Upper lobe of right lung (tissue), 1 donor: ENCODE measurements at regions not wholly inside any gene's neighbourhood (a gene's known extent, or its start where the extent isn't known, plus 50 kb on each side); places are given as distances from the start of the nearest gene placed in this dataset.

Source experiments
- ATAC-seq: fragments of 200-7000 bp; cut with Tn5 transposase; one replicate; pipeline ENCODE4 v1.9.1; 2020; ENCODE audit warnings: mild to moderate bottlenecking, moderate library complexity
- DNase-seq: peaks from one replicate; pipeline ENCODE4 v3.0.0-alpha.2; 2020
- H3K27ac ChIP-seq: fragments of 200-600 bp; one replicate; pipeline ENCODE4 v1.8.0; 2022
- H3K27me3 ChIP-seq: fragments of 200-600 bp; one replicate; pipeline ENCODE4 v1.8.0; 2022; ENCODE audit warnings: mild to moderate bottlenecking
- H3K36me3 ChIP-seq: fragments of 200-600 bp; one replicate; pipeline ENCODE4 v1.8.0; 2022
- H3K4me1 ChIP-seq: fragments of 200-600 bp; one replicate; pipeline ENCODE4 v1.8.0; 2022
- H3K4me3 ChIP-seq: fragments of 200-600 bp; one replicate; pipeline ENCODE4 v1.8.0; 2022; ENCODE audit warnings: mild to moderate bottlenecking
- H3K9me3 ChIP-seq: fragments of 200-600 bp; one replicate; pipeline ENCODE4 v1.8.0; 2022
- intact Hi-C: fragments of 100-400 bp; cut with DNase I; formaldehyde crosslinking; loops from one replicate; pipeline ENCODE4 v1.11.0; 2022
- TF ChIP-seq, protein P1 (sequence below): fragments of 200-600 bp; IDR thresholded peaks from one replicate; pipeline ENCODE4 v1.8.0; 2022; ENCODE audit warnings: antibody characterized with exemption
- donor health status: DM: no; HTN: yes; CAD: no; lungs with severe emphysema.

DNA sequence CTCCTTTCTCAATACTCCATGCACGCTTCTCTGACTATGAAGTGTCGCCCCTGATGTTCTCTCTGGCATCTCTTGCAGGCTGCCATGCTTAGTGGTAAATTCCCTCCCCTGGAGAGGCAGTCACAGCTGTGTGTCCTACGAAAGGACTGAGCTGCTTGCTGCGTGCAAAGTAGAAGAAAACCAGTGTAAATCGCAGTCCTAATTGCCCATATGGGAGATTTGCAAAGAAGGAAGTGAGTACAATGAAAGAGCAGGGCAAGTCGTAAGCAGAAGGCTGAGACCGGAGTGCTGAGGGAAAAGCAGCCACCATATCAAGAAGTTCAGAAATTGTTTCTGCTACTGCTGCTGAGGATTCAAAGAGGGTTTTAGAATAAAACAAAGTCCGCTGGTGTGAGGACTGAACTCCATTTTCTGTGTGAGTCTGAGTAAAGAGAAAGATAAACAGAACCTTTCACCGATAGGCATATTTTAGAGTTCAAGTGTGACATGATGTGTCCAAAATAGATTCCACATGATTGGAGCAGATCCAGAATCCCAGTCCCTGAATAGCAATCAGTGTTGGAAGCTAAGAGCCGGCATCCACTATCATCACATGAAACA lies 507.8 kb upstream of the MPDZ start:
- H3K27me3 ChIP-seq: no peaks in the 10 kb centered on the region
- DNase-seq (no peak), ATAC-seq (peak; percentile 10)
- H3K9me3 ChIP-seq: no peaks in the 10 kb centered on the region
- H3K27ac ChIP-seq: peak overlapping the region; percentile 58
- H3K36me3 ChIP-seq: no peaks in the 10 kb centered on the region
- peak overlapping the region; percentile 6 for H3K4me3 ChIP-seq
- TF ChIP-seq, protein P1, sequence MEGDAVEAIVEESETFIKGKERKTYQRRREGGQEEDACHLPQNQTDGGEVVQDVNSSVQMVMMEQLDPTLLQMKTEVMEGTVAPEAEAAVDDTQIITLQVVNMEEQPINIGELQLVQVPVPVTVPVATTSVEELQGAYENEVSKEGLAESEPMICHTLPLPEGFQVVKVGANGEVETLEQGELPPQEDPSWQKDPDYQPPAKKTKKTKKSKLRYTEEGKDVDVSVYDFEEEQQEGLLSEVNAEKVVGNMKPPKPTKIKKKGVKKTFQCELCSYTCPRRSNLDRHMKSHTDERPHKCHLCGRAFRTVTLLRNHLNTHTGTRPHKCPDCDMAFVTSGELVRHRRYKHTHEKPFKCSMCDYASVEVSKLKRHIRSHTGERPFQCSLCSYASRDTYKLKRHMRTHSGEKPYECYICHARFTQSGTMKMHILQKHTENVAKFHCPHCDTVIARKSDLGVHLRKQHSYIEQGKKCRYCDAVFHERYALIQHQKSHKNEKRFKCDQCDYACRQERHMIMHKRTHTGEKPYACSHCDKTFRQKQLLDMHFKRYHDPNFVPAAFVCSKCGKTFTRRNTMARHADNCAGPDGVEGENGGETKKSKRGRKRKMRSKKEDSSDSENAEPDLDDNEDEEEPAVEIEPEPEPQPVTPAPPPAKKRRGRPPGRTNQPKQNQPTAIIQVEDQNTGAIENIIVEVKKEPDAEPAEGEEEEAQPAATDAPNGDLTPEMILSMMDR: no peak
- intact Hi-C loops: no loop called here
- no peaks in the 10 kb centered on the region for H3K4me1 ChIP-seq

DNA sequence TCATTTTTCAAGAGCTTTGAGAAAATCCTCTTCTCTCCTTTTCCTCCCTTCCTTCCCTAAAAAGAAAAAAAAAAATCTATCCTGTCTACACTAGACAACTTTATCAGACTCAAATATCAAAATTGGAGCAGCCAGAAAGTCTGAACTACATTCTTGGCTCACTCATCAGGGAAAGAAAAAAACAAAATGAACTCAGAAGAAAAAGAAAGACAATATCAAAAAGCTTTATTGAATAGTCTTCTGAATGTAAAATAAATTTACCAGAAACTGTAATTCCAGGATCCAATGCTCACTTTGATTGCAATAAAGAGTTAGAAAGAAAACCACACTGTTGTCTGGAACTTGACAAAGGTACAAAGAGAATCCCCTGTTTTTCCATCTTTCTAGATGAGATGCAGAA lies 507.2 kb upstream of the MPDZ start:
- DNase-seq (no peak), ATAC-seq (no peak)
- no peaks in the 10 kb centered on the region for H3K4me1 ChIP-seq
- intact Hi-C loops: no loop called here
- peak overlapping the region; percentile 58 for H3K27ac ChIP-seq
- no peak overlapping the region for H3K4me3 ChIP-seq
- no peaks in the 10 kb centered on the region for H3K36me3 ChIP-seq
- TF ChIP-seq, protein P1: no peak
- no peaks in the 10 kb centered on the region for H3K27me3 ChIP-seq
- H3K9me3 ChIP-seq: no peaks in the 10 kb centered on the region

DNA sequence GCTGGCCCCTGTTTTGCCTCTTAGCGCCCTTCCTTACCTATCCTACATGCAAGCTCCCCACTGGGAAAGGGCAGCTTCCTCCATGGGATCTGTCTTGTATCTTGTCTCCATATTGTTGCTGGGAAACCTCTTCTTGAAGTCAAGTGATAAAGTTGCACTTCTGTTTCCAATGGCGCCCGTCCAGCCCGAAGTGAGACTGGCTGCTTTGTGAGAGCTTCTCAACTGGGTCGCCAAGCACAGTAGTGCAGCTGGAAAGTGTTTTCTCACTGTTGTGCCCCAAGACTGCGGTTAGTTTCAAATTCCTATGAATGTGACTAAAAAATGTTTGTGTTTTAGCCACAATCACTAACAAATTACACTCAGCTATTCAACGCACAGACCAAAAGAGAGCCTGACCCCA lies 506.6 kb upstream of the MPDZ start:
- Histone ChIP-seq H3K9me3 (no peaks in the 10 kb centered on the region), H3K27ac (peak overlapping the region; percentile 27), H3K27me3 (no peaks in the 10 kb centered on the region), H3K4me1 (no peaks in the 10 kb centered on the region), H3K36me3 (no peaks in the 10 kb centered on the region), H3K4me3 (no peak overlapping the region)
- DNase-seq (peak; percentile 64), ATAC-seq (peak; percentile 41)
- TF ChIP-seq, protein P1: no peak
- intact Hi-C loops: no loop called here

DNA sequence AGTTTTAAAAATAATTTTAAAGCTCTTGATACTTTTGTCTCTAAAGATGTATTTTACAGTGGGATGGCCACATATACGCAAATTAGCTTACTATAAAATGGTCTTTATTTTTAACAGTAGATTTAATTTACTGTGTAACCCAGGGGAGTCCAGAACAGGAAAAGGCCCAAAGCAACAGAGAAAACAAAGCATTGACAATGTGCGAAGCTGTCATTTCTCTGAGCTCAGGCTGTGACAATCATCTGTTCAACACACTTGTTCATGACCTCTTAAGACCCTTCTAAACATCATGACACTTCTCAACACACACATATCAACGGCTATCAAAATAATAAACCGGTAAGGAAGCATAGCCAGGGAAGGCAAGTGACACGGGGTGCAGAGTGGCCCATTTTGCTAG lies 499.6 kb upstream of the MPDZ start:
- Histone ChIP-seq H3K27ac (no peak overlapping the region), H3K27me3 (no peaks in the 10 kb centered on the region), H3K36me3 (no peaks in the 10 kb centered on the region), H3K9me3 (no peaks in the 10 kb centered on the region), H3K4me1 (no peaks in the 10 kb centered on the region), H3K4me3 (no peak overlapping the region)
- ATAC-seq (no peak), DNase-seq (no peak)
- intact Hi-C loops: no loop called here
- TF ChIP-seq, protein P1: no peak

DNA sequence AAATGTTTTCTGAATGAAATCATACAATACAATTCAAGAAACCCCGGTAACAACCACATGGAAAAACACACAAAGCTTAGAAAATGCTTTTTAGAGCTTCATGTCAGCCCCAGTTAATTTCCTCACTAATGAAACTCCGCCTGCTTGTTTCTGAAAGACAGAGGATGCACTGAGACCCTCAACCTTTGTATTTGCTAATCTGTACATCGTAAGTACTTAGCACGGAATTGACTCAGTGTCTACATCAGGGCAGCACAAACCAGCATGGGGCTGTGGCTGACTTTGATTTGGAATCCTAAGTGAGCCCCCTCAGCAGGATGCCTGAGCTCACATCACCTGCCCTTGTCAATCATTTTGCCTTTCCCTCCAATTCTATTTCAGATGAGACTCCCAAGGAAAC lies 499.1 kb upstream of the MPDZ start:
- no peak overlapping the region for H3K4me3 ChIP-seq
- ATAC-seq (no peak), DNase-seq (no peak)
- intact Hi-C loops: no loop called here
- H3K36me3 ChIP-seq: no peaks in the 10 kb centered on the region
- no peak overlapping the region for H3K27ac ChIP-seq
- TF ChIP-seq, protein P1: no peak
- no peaks in the 10 kb centered on the region for H3K9me3 ChIP-seq
- H3K4me1 ChIP-seq: no peaks in the 10 kb centered on the region
- no peaks in the 10 kb centered on the region for H3K27me3 ChIP-seq

DNA sequence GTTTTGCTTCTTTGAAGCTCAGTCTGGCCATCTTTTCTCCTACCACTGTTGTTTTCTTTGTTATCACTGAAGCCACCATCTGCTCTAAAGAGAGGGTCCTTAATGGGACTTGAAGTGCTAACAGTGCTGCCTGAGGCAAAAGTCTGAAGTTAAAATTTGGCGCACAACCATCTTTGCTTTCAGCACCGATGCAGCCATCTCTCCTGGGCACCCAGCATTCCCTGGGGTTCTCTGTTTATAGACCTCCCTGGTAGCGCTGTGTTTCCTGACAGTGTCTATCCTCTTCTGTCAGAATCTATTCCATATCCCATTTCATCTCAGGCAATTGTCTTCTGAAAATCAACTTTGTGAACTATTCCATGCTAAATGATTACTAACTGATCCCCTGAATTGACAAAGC lies 491.5 kb upstream of the MPDZ start:
- Histone ChIP-seq H3K27me3 (no peaks in the 10 kb centered on the region), H3K27ac (no peak overlapping the region), H3K36me3 (no peaks in the 10 kb centered on the region), H3K4me3 (no peak overlapping the region), H3K9me3 (no peaks in the 10 kb centered on the region), H3K4me1 (no peaks in the 10 kb centered on the region)
- intact Hi-C loops: no loop called here
- DNase-seq: no peak
- ATAC-seq: no peak
- TF ChIP-seq, protein P1: no peak
